ENCODE measurements at regions not wholly inside any gene's neighbourhood (a gene's known extent, or its start where the extent isn't known, plus 50 kb on each side); places are given as distances from the start of the nearest gene placed in this dataset.

DNA sequence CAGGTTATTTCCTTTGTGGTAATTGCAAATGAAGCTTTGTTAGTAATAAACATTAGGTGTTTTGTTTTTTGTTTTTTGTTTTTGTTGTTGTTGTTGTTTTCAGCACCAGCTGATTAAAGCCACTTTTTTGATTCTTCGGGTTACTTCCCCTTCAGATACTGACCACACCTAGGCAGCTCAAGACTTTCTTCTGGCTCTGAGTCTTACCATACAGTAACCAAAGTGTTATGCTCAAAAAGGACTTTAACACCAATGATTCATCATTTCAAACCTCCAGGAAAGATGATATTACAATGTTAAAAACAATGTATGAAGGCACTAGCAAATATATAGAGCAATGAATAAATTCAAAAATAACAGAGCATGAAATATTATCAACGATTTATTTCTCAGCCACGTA, 265.2 kb upstream of the SP8 start:
- TF ChIP-seq CREB1 (IDR thresholded peaks at IDR 0.05; ENCODE audit: low read depth) (no peak), TEAD4 (IDR thresholded peaks at IDR 0.05) (no peak), TAF1 (IDR thresholded peaks at IDR 0.05; ENCODE audit: low read depth) (no peak)
